Activated naive CD4-positive, alpha-beta T cell treated with anti-CD3 and anti-CD28 coated beads, Interleukin-2, amount 50 U/mL, for 72 hours (primary cell): ENCODE measurements at regions not wholly inside any gene's neighbourhood (a gene's known extent, or its start where the extent isn't known, plus 50 kb on each side); places are given as distances from the start of the nearest gene placed in this dataset.

ENCODE experiments used
- ATAC-seq, 2 donors: fragments of 150-1000 bp; cut with Tn5 transposase; 2 replicates each; pipeline ENCODE4 v1.10.0; 2021; ENCODE audit warnings: mild to moderate bottlenecking in 2 of 2, moderate library complexity in 2 of 2
- DNase-seq, 2 donors: peaks; one replicate each; pipeline ENCODE4 v3.0.0; 2021 to 2022; ENCODE audit warnings: low spot score in 2 of 2
- H3K27ac Mint-ChIP-seq, 2 donors: one replicate each; pipeline ENCODE4 v1.8.0; 2022; ENCODE audit warnings: mild to moderate bottlenecking in 2 of 2, mixed read lengths in 2 of 2
- H3K36me3 Mint-ChIP-seq, 2 donors: one replicate each; pipeline ENCODE4 v1.8.0; 2022; ENCODE audit warnings: mixed read lengths in 2 of 2
- H3K9me3 Mint-ChIP-seq, 2 donors: one replicate each; pipeline ENCODE4 v1.8.0; 2022; ENCODE audit warnings: mixed read lengths in 2 of 2

- ATAC-seq: no peak
- H3K9me3 Mint-ChIP-seq: no peaks in the 10 kb centered on the region
- no peak overlapping the region for H3K27ac Mint-ChIP-seq
- no peaks in the 10 kb centered on the region for H3K36me3 Mint-ChIP-seq
- DNase-seq: no peak
Observed at GRCh38 chr12:74848006-74848405, 310.4 kb downstream of the ATXN7L3B start.

GRCh38 chr12:74849801-74850200, 312.2 kb downstream of the ATXN7L3B start:
- H3K36me3 Mint-ChIP-seq: no peaks in the 10 kb centered on the region
- H3K27ac Mint-ChIP-seq: no peak overlapping the region
- ATAC-seq (no peak), DNase-seq (no peak)
- H3K9me3 Mint-ChIP-seq: no peaks in the 10 kb centered on the region

- Mint-ChIP-seq H3K36me3 (peaks cover 7% of the 10 kb centered on the region in 2 donors), H3K9me3 (peaks cover 4 to 10% of the 10 kb centered on the region in 2 donors), H3K27ac (no peak overlapping the region)
- DNase-seq (no peak), ATAC-seq (no peak)
Observed at GRCh38 chr12:74871817-74872216, 334.2 kb downstream of the ATXN7L3B start.

- Mint-ChIP-seq H3K9me3 (peaks cover 10 to 18% of the 10 kb centered on the region in 2 donors), H3K27ac (no peak overlapping the region), H3K36me3 (no peaks in the 10 kb centered on the region)
- ATAC-seq (no peak), DNase-seq (no peak)
Observed at GRCh38 chr12:74885775-74886174, 323.9 kb downstream of the KCNC2 start.

GRCh38 chr12:74889073-74889472, 320.6 kb downstream of the KCNC2 start:
- H3K27ac Mint-ChIP-seq: peak overlapping the region in 1 of 2 donors; percentile 57
- DNase-seq (no peak), ATAC-seq (peak in 1 of 2 donors; percentile 73)
- H3K36me3 Mint-ChIP-seq: no peaks in the 10 kb centered on the region
- peaks cover 10 to 14% of the 10 kb centered on the region in 2 donors for H3K9me3 Mint-ChIP-seq

GRCh38 chr12:74889563-74890236, 319.9 kb downstream of the KCNC2 start:
- no peaks in the 10 kb centered on the region for H3K36me3 Mint-ChIP-seq
- H3K27ac Mint-ChIP-seq: peak overlapping the region in 1 of 2 donors; percentile 57
- DNase-seq (no peak), ATAC-seq (peak; percentile 34 to 70)
- H3K9me3 Mint-ChIP-seq: peaks cover 10 to 14% of the 10 kb centered on the region in 2 donors

- Mint-ChIP-seq H3K9me3 (peaks cover 10 to 14% of the 10 kb centered on the region in 2 donors), H3K27ac (no peak overlapping the region), H3K36me3 (no peaks in the 10 kb centered on the region)
- peak; percentile 77 to 92 for ATAC-seq
- no peak for DNase-seq
Observed at GRCh38 chr12:74890237-74890599, 319.4 kb downstream of the KCNC2 start.

GRCh38 chr12:74891083-74891668, 318.5 kb downstream of the KCNC2 start:
- DNase-seq: no peak
- ATAC-seq: no peak
- Mint-ChIP-seq H3K27ac (no peak overlapping the region), H3K9me3 (peaks cover 10 to 11% of the 10 kb centered on the region in 2 donors), H3K36me3 (no peaks in the 10 kb centered on the region)

- DNase-seq: no peak
- Mint-ChIP-seq H3K27ac (no peak overlapping the region), H3K36me3 (no peaks in the 10 kb centered on the region), H3K9me3 (peaks cover 8 to 10% of the 10 kb centered on the region in 2 donors)
- no peak for ATAC-seq
Observed at GRCh38 chr12:74892057-74892633, 317.5 kb downstream of the KCNC2 start.

GRCh38 chr12:74896186-74896585, 313.5 kb downstream of the KCNC2 start:
- DNase-seq: no peak
- Mint-ChIP-seq H3K36me3 (no peaks in the 10 kb centered on the region), H3K27ac (no peak overlapping the region), H3K9me3 (no peaks in the 10 kb centered on the region)
- ATAC-seq: no peak

GRCh38 chr12:74897425-74898211, 312.0 kb downstream of the KCNC2 start:
- no peak overlapping the region for H3K27ac Mint-ChIP-seq
- DNase-seq (no peak), ATAC-seq (peak in 1 of 2 donors; percentile 49)
- no peaks in the 10 kb centered on the region for H3K36me3 Mint-ChIP-seq
- H3K9me3 Mint-ChIP-seq: no peaks in the 10 kb centered on the region

- ATAC-seq: peak in 1 of 2 donors; percentile 61
- Mint-ChIP-seq H3K36me3 (no peaks in the 10 kb centered on the region), H3K9me3 (no peaks in the 10 kb centered on the region), H3K27ac (no peak overlapping the region)
- DNase-seq: no peak
Observed at GRCh38 chr12:74899031-74899829, 310.4 kb downstream of the KCNC2 start.

GRCh38 chr12:74900232-74900631, 309.4 kb downstream of the KCNC2 start:
- Mint-ChIP-seq H3K36me3 (no peaks in the 10 kb centered on the region), H3K27ac (no peak overlapping the region), H3K9me3 (no peaks in the 10 kb centered on the region)
- no peak for DNase-seq
- no peak for ATAC-seq

- ATAC-seq: peak; percentile 35 to 52
- Mint-ChIP-seq H3K9me3 (no peaks in the 10 kb centered on the region), H3K36me3 (no peaks in the 10 kb centered on the region), H3K27ac (no peak overlapping the region)
- no peak for DNase-seq
Observed at GRCh38 chr12:74903522-74903921, 306.1 kb downstream of the KCNC2 start.

GRCh38 chr12:74906224-74906623, 303.4 kb downstream of the KCNC2 start:
- Mint-ChIP-seq H3K9me3 (no peaks in the 10 kb centered on the region), H3K27ac (no peak overlapping the region), H3K36me3 (no peaks in the 10 kb centered on the region)
- ATAC-seq (no peak), DNase-seq (no peak)

- DNase-seq (no peak), ATAC-seq (no peak)
- Mint-ChIP-seq H3K27ac (no peak overlapping the region), H3K9me3 (no peaks in the 10 kb centered on the region), H3K36me3 (no peaks in the 10 kb centered on the region)
Observed at GRCh38 chr12:74910831-74911230, 298.8 kb downstream of the KCNC2 start.
